HepG2 (cell line): ENCODE measurements at regions not wholly inside any gene's neighbourhood (a gene's known extent, or its start where the extent isn't known, plus 50 kb on each side); places are given as distances from the start of the nearest gene placed in this dataset.

Experiments used
- ATAC-seq: fragments of 200-7000 bp; cut with Tn5 transposase; 3 replicates; pipeline ENCODE4 v1.9.1; 2020; ENCODE audit warnings: mild to moderate bottlenecking, moderate library complexity
- BruUV-seq: library from RNA; stranded (reverse); fragments of 400-500 nt; replicated peaks from 2 replicates; lab custom pipeline; 2021; lab: Mats Ljungman, UMichigan
- CTCF ChIA-PET: fragments of 300-600 bp; formaldehyde crosslinking; extraction: SDS; loops from one replicate; lab custom pipeline; 2021; ENCODE audit warnings: low total read pairs, inconsistent platforms, low intra/inter-chr PET ratio; lab: Yijun Ruan, JAX
- POLR2A ChIA-PET: fragments of 350-600 bp; sonication (Branson Sonifier 250); formaldehyde crosslinking; loops from one replicate; lab custom pipeline; 2020; ENCODE audit warnings: antibody characterized with exemption, inconsistent platforms; lab: Yijun Ruan, JAX
- DNase-seq: peaks from one replicate; pipeline ENCODE4 v3.0.0-alpha.2; 2015; ENCODE audit warnings: low spot score
- FAIRE-seq: peaks from 3 replicates; lab custom pipeline; 2011; peaks lifted over from hg19 to GRCh38; lab: Jason Lieb, UNC
- H2AFZ ChIP-seq: one replicate; pipeline ENCODE4 v1.6.1; 2011; ENCODE audit warnings: low read length, inconsistent platforms
- H3K27ac ChIP-seq: fragments of 300-600 bp; 3 replicates; pipeline ENCODE4 v1.8.0; 2011; ENCODE audit warnings: mixed run types, mild to moderate bottlenecking, mixed read lengths, low read length, inconsistent platforms; ENCODE audit not compliant: insufficient read depth; ENCODE audit errors: extremely low read length
- H3K27me3 ChIP-seq, 2 experiments: fragments of 200-600 bp in 1 of 2; 2 replicates in 1 of 2; 3 replicates in 1 of 2; pipeline versions ENCODE4 v1.6.0 to v1.8.0; 2011; ENCODE audit warnings: low read length in 2 of 2, mild to moderate bottlenecking in 2 of 2, moderate library complexity in 2 of 2, inconsistent platforms in 1 of 2; ENCODE audit not compliant: insufficient read depth in 2 of 2, control insufficient read depth in 1 of 2
- H3K36me3 ChIP-seq, 2 experiments: fragments of 200-600 bp in 1 of 2; replicated peaks in 1 of 2; 2 replicates in 1 of 2; 3 replicates in 1 of 2; pipeline versions ENCODE4 v1.5.1 to v1.8.0; 2011; ENCODE audit warnings: low read length in 2 of 2, inconsistent platforms in 1 of 2; ENCODE audit not compliant: insufficient read depth in 2 of 2, control insufficient read depth in 1 of 2
- H3K4me1 ChIP-seq: 2 replicates; pipeline ENCODE4 v1.5.1; 2012; ENCODE audit warnings: low read length, inconsistent platforms; ENCODE audit not compliant: insufficient read depth
- H3K4me2 ChIP-seq: 2 replicates; pipeline ENCODE4 v1.6.0; 2011; ENCODE audit warnings: low read depth, low read length, inconsistent platforms
- H3K4me3 ChIP-seq, 3 experiments: fragments of 200-600 bp in 1 of 3; sonication (generic), shearing (Covaris generic) in 1 of 3; replicated peaks in 1 of 3; 2 replicates each; pipeline ENCODE4 v1.5.1; 2011 to 2016; ENCODE audit warnings: low read length in 3 of 3, inconsistent platforms in 2 of 3, low read depth in 2 of 3, mild to moderate bottlenecking in 2 of 3, control low read depth in 1 of 3, mixed read lengths in 1 of 3; ENCODE audit not compliant: insufficient read depth in 1 of 3
- H3K79me2 ChIP-seq: one replicate; pipeline ENCODE4 v1.6.1; 2011; ENCODE audit warnings: low read length, inconsistent platforms; ENCODE audit not compliant: insufficient read depth
- H3K9ac ChIP-seq: 2 replicates; pipeline ENCODE4 v1.6.0; 2011; ENCODE audit warnings: mild to moderate bottlenecking, low read depth, low read length, inconsistent platforms; ENCODE audit not compliant: insufficient read depth
- H3K9me3 ChIP-seq: 2 replicates; pipeline ENCODE4 v1.5.1; 2012; ENCODE audit warnings: mild to moderate bottlenecking, low read length
- H4K20me1 ChIP-seq: 2 replicates; pipeline ENCODE4 v1.6.0; 2011; ENCODE audit warnings: inconsistent platforms, mild to moderate bottlenecking, low read length, moderate library complexity; ENCODE audit not compliant: insufficient read depth
- AHR ChIP-seq: IDR thresholded peaks from 2 replicates; pipeline ENCODE4 v1.6.1; 2018; ENCODE audit warnings: missing genetic modification reagents, missing compliant biosample characterization
- ARNT ChIP-seq: fragments of 450-650 bp; IDR thresholded peaks from 2 replicates; pipeline ENCODE4 v1.6.1; 2017
- CREBL2 ChIP-seq: sonication (generic); formaldehyde crosslinking; IDR thresholded peaks from 2 replicates; pipeline ENCODE4 v1.8.1; 2023; ENCODE audit warnings: missing genetic modification reagents, mild to moderate bottlenecking, borderline replicate concordance
- CSRNP1 ChIP-seq: sonication (generic); formaldehyde crosslinking; IDR thresholded peaks from 2 replicates; pipeline ENCODE4 v1.8.1; 2023; ENCODE audit warnings: mild to moderate bottlenecking, missing genetic modification reagents
- ERF ChIP-seq: IDR thresholded peaks from 2 replicates; pipeline ENCODE4 v1.6.1; 2018; ENCODE audit warnings: missing biosample characterization, missing genetic modification reagents
- FOSL2 ChIP-seq: sonication (generic); formaldehyde crosslinking; IDR thresholded peaks from 2 replicates; pipeline ENCODE4 v1.4.0; 2020; ENCODE audit warnings: missing genetic modification reagents
- JARID2 ChIP-seq: sonication (generic); formaldehyde crosslinking; IDR thresholded peaks from 2 replicates; pipeline ENCODE4 v1.8.1; 2023; ENCODE audit warnings: missing genetic modification reagents, inconsistent platforms; ENCODE audit not compliant: insufficient replicate concordance
- MIER2 ChIP-seq: IDR thresholded peaks from 2 replicates; pipeline ENCODE4 v1.6.1; 2016; ENCODE audit warnings: missing biosample characterization, missing genetic modification reagents
- NCOA5 ChIP-seq: sonication (generic); formaldehyde crosslinking; IDR thresholded peaks from 2 replicates; pipeline ENCODE4 v1.4.0; 2020; ENCODE audit warnings: missing genetic modification reagents
- NFYB ChIP-seq: sonication (generic); formaldehyde crosslinking; IDR thresholded peaks from 2 replicates; pipeline ENCODE4 v1.4.0; 2020; ENCODE audit warnings: missing genetic modification reagents
- SNAPC2 ChIP-seq: sonication (generic); formaldehyde crosslinking; IDR thresholded peaks from 2 replicates; pipeline ENCODE4 v1.8.1; 2022; ENCODE audit warnings: mild to moderate bottlenecking, missing genetic modification reagents
- TERF1 ChIP-seq: sonication (generic); formaldehyde crosslinking; IDR thresholded peaks from 2 replicates; pipeline ENCODE4 v1.8.0; 2022; ENCODE audit warnings: mild to moderate bottlenecking, missing genetic modification reagents, moderate library complexity
- ZNF136 ChIP-seq: sonication (generic); formaldehyde crosslinking; IDR thresholded peaks from 2 replicates; pipeline ENCODE4 v1.8.1; 2022; ENCODE audit warnings: low read depth, mild to moderate bottlenecking, moderate library complexity, missing genetic modification reagents
- ZNF260 ChIP-seq: sonication (generic); formaldehyde crosslinking; IDR thresholded peaks from 2 replicates; pipeline ENCODE4 v1.4.0; 2020; ENCODE audit warnings: missing genetic modification reagents, low read depth, mild to moderate bottlenecking, borderline replicate concordance
- ZNF441 ChIP-seq: sonication (generic); formaldehyde crosslinking; IDR thresholded peaks from 2 replicates; pipeline ENCODE4 v1.7.0; 2021; ENCODE audit warnings: missing genetic modification reagents, borderline replicate concordance
- ZNF549 ChIP-seq: sonication (generic); formaldehyde crosslinking; IDR thresholded peaks from 2 replicates; pipeline ENCODE4 v1.5.0; 2020; ENCODE audit warnings: missing genetic modification reagents
- ZNF558 ChIP-seq: sonication (generic); formaldehyde crosslinking; IDR thresholded peaks from 2 replicates; pipeline ENCODE4 v1.9.0; 2022; ENCODE audit warnings: mild to moderate bottlenecking, missing genetic modification reagents, borderline replicate concordance
- ZNF784 ChIP-seq: sonication (generic); formaldehyde crosslinking; IDR thresholded peaks from 2 replicates; pipeline ENCODE4 v1.5.1; 2020; ENCODE audit warnings: missing genetic modification reagents, mild to moderate bottlenecking, borderline replicate concordance
- WGBS: methylation state at CpG from one replicate; pipeline ENCODE4 v1.1.6; 2017; ENCODE audit warnings: low lambda C conversion rate; 5-methylcytosine and 5-hydroxymethylcytosine counted together
- in situ Hi-C: cut with HindIII; loops from 2 replicates; pipeline ENCODE4 v1.10.0; 2017; ENCODE audit warnings: low pct_unique_long_range_greater_than_20kb; ENCODE audit not compliant: extremely low pct_ligation_motif_present
- intact Hi-C: fragments of 100-400 bp; cut with micrococcal nuclease; formaldehyde crosslinking; loops from one replicate; pipeline ENCODE4 v1.10.0; 2022; ENCODE audit not compliant: unreplicated experiment

GRCh38 chr10:78903341-78903940 lies 165.3 kb upstream of the ZMIZ1 start:
- DNase-seq (no peak), ATAC-seq (no peak), FAIRE-seq (no peak)
- no peak for TF ChIP-seq CREBL2
- no peak for TF ChIP-seq FOSL2 (CRISPR knock-in tag)
- no peak for TF ChIP-seq ERF (CRISPR knock-in tag)
- TF ChIP-seq JARID2 (CRISPR knock-in tag), result no peak
- no peak for TF ChIP-seq NCOA5
- TF ChIP-seq ARNT, result no peak
- no peak for TF ChIP-seq ZNF260
- no peak for TF ChIP-seq TERF1
- TF ChIP-seq ZNF784, result no peak
- no peak for TF ChIP-seq NFYB (CRISPR knock-in tag)
- no peak for TF ChIP-seq ZNF136
- no peak for TF ChIP-seq ZNF441
- no peak for TF ChIP-seq CSRNP1 (CRISPR knock-in tag)
- no peak for TF ChIP-seq AHR (CRISPR knock-in tag)
- TF ChIP-seq MIER2 (CRISPR knock-in tag), result no peak
- TF ChIP-seq SNAPC2 (CRISPR knock-in tag), result no peak
- TF ChIP-seq ZNF549, result no peak
- no peak for TF ChIP-seq ZNF558 (CRISPR knock-in tag)
- no TSS peak for BruUV-seq
- Histone ChIP-seq H3K4me2 (no peak overlapping the region), H2AFZ (no peak overlapping the region), H3K9ac (no peak overlapping the region), H3K4me1 (peaks cover 44% of the 10 kb centered on the region), H4K20me1 (no peaks in the 10 kb centered on the region), H3K79me2 (no peaks in the 10 kb centered on the region), H3K36me3 (no peaks in the 10 kb centered on the region), H3K9me3 (no peaks in the 10 kb centered on the region), H3K27ac (no peak overlapping the region), H3K4me3 (no peak overlapping the region), H3K27me3 (peaks cover 6 to 29% of the 10 kb centered on the region in 2 experiments)
- 0% methylated on average over 1 of the region's 4 CpGs for WGBS
- POLR2A ChIA-PET, result no interaction called here
- in situ Hi-C loops (no loop called here), intact Hi-C loops (no loop called here)
- CTCF ChIA-PET, result no interaction called here
